Skeletal muscle cell (primary cell): ENCODE measurements at regions not wholly inside any gene's neighbourhood (a gene's known extent, or its start where the extent isn't known, plus 50 kb on each side); places are given as distances from the start of the nearest gene placed in this dataset.

Experiments used
- DNase-seq: peaks from one replicate; pipeline ENCODE4 v3.0.0-alpha.2; 2010; ENCODE audit warnings: low read depth
- H3K4me3 ChIP-seq: 2 replicates; pipeline ENCODE4 v1.5.1; 2011; ENCODE audit warnings: low read depth, mild to moderate bottlenecking, control low read depth, low read length, moderate library complexity

GRCh38 chr7:41481353-41481752 lies 221.5 kb downstream of the INHBA start:
- H3K4me3 ChIP-seq: no peak overlapping the region
- no peak for DNase-seq

- H3K4me3 ChIP-seq: no peak overlapping the region
- DNase-seq: no peak
Measured at GRCh38 chr7:41478187-41478586, 224.7 kb downstream of the INHBA start.

- no peak for DNase-seq
- no peak overlapping the region for H3K4me3 ChIP-seq
Measured at GRCh38 chr7:41476460-41476803, 226.5 kb downstream of the INHBA start.

- no peak for DNase-seq
- no peak overlapping the region for H3K4me3 ChIP-seq
Measured at GRCh38 chr7:41475801-41476459, 227.0 kb downstream of the INHBA start.

- no peak overlapping the region for H3K4me3 ChIP-seq
- peak; percentile 7 for DNase-seq
Measured at GRCh38 chr7:41472427-41473125, 230.3 kb downstream of the INHBA start.

- no peak for DNase-seq
- H3K4me3 ChIP-seq: no peak overlapping the region
Measured at GRCh38 chr7:41470081-41470480, 232.8 kb downstream of the INHBA start.

- no peak for DNase-seq
Measured at GRCh38 chr7:41467596-41467995, 235.3 kb downstream of the INHBA start.

GRCh38 chr7:41466760-41467384 lies 236.0 kb downstream of the INHBA start:
- DNase-seq: no peak
- H3K4me3 ChIP-seq: no peak overlapping the region

More at GRCh38 chr7:41467596-41467995, 235.3 kb downstream of the INHBA start:
- H3K4me3 ChIP-seq: no peak overlapping the region

- no peak overlapping the region for H3K4me3 ChIP-seq
- no peak for DNase-seq
Measured at GRCh38 chr7:41465571-41465970, 237.3 kb downstream of the INHBA start.

- DNase-seq: no peak
- no peak overlapping the region for H3K4me3 ChIP-seq
Measured at GRCh38 chr7:41463770-41464470, 239.0 kb downstream of the INHBA start.

GRCh38 chr7:41459623-41460261 lies 243.1 kb downstream of the INHBA start:
- no peak overlapping the region for H3K4me3 ChIP-seq
- DNase-seq: no peak

- DNase-seq: no peak
Measured at GRCh38 chr7:41459183-41459582, 243.7 kb downstream of the INHBA start.

GRCh38 chr7:41457832-41458437 lies 245.0 kb downstream of the INHBA start:
- DNase-seq: no peak

More at GRCh38 chr7:41459183-41459582, 243.7 kb downstream of the INHBA start:
- H3K4me3 ChIP-seq: no peak overlapping the region

GRCh38 chr7:41451826-41452225 lies 251.1 kb downstream of the INHBA start:
- H3K4me3 ChIP-seq: no peak overlapping the region
- no peak for DNase-seq

More at GRCh38 chr7:41457832-41458437, 245.0 kb downstream of the INHBA start:
- no peak overlapping the region for H3K4me3 ChIP-seq

GRCh38 chr7:41449694-41450093 lies 253.2 kb downstream of the INHBA start:
- no peak for DNase-seq
- H3K4me3 ChIP-seq: no peak overlapping the region

- no peak overlapping the region for H3K4me3 ChIP-seq
- DNase-seq: no peak
Measured at GRCh38 chr7:41449286-41449685, 253.6 kb downstream of the INHBA start.

GRCh38 chr7:41448104-41448503 lies 254.8 kb downstream of the INHBA start:
- no peak overlapping the region for H3K4me3 ChIP-seq
- peak; percentile 76 for DNase-seq

- DNase-seq: no peak
- H3K4me3 ChIP-seq: no peak overlapping the region
Measured at GRCh38 chr7:41447450-41448042, 255.3 kb downstream of the INHBA start.
